ENCODE measurements at regions not wholly inside any gene's neighbourhood (a gene's known extent, or its start where the extent isn't known, plus 50 kb on each side); places are given as distances from the start of the nearest gene placed in this dataset.

DNA sequence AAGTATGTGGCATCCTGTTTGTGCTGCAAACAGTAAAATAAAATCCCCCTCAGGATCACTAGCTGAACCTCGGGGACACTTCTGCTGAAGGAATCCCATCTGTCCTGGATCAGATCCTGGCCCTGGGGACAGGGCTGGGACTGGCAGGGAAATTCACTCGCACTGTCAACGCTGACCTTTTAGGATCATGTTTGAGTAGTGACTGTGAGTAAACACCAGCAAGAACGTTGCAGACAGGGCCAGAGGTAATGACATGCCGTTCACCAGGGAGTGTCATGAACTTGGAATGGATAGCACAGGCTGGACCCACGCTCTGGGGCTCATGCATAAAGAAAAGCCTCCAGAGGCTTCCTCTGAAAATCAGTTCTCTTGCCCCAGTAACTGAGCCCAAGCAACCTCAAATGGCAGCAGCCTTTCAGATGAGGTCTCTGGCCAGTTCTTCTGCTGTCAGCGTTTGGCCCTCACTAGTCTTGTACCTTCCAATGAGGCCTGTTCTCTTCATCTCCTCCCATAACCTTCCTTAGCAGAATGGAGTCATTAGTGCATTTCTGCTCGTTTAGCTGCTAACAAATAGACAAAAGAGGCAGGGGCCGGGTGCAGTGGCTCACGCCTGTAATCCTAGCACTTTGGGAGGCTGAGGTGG is 51.0 kb upstream of the BARX2 start:
- Histone ChIP-seq H3K27ac (peak overlapping the region; percentile 77), H3K27me3 (ENCODE audit: low read depth) (no peaks in the 10 kb centered on the region), H3K4me1 (peaks cover 43% of the 10 kb centered on the region), H3K4me3 (peak overlapping the region; percentile 39), H3K36me3 (no peaks in the 10 kb centered on the region), H3K9me3 (no peaks in the 10 kb centered on the region)
- intact Hi-C loops (cut with DNase I) = no loop called here
- TF ChIP-seq, protein P1, sequence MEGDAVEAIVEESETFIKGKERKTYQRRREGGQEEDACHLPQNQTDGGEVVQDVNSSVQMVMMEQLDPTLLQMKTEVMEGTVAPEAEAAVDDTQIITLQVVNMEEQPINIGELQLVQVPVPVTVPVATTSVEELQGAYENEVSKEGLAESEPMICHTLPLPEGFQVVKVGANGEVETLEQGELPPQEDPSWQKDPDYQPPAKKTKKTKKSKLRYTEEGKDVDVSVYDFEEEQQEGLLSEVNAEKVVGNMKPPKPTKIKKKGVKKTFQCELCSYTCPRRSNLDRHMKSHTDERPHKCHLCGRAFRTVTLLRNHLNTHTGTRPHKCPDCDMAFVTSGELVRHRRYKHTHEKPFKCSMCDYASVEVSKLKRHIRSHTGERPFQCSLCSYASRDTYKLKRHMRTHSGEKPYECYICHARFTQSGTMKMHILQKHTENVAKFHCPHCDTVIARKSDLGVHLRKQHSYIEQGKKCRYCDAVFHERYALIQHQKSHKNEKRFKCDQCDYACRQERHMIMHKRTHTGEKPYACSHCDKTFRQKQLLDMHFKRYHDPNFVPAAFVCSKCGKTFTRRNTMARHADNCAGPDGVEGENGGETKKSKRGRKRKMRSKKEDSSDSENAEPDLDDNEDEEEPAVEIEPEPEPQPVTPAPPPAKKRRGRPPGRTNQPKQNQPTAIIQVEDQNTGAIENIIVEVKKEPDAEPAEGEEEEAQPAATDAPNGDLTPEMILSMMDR (IDR thresholded peaks at IDR 0.05) = no peak
- no peak for DNase-seq
- peak; percentile 75 to 84 for ATAC-seq

DNA sequence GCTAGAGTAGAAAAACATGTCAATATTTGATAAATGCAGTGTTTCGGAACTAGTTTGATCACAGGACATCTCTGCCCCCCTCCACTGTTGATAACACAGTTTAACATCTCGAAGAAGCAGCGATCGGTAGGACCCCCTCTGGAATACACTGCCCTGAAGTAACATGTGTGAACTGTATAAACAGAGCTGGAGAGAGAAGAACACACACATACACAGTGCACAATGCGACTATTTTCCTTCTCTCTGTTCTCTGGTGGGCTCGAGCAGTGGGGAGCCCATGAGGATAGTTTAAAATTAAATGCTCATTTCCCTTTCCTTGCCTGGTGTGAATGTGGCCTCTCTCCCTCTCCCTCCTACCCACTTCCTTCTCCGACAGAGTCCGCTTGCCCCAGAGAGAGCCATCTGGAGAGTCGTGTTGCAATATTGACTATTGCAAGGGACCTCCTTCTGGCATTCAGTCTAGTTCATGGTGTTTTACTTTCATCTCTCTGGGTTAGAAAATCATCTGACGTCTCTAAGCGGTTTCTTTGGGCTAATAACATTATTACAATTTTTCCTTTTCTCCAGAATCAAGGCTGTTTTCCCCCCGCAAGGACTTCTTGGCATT is 51.6 kb upstream of the BARX2 start:
- H3K9me3 ChIP-seq = no peaks in the 10 kb centered on the region
- H3K27me3 ChIP-seq (ENCODE audit: low read depth) = no peaks in the 10 kb centered on the region
- peak overlapping the region; percentile 39 for H3K4me3 ChIP-seq
- ATAC-seq (peak; percentile 95), DNase-seq (no peak)
- TF ChIP-seq, protein P1 (IDR thresholded peaks at IDR 0.05) = no peak
- H3K4me1 ChIP-seq = peaks cover 49% of the 10 kb centered on the region
- intact Hi-C loops (cut with DNase I) = no loop called here
- H3K27ac ChIP-seq = peak overlapping the region; percentile 77
- H3K36me3 ChIP-seq = no peaks in the 10 kb centered on the region

DNA sequence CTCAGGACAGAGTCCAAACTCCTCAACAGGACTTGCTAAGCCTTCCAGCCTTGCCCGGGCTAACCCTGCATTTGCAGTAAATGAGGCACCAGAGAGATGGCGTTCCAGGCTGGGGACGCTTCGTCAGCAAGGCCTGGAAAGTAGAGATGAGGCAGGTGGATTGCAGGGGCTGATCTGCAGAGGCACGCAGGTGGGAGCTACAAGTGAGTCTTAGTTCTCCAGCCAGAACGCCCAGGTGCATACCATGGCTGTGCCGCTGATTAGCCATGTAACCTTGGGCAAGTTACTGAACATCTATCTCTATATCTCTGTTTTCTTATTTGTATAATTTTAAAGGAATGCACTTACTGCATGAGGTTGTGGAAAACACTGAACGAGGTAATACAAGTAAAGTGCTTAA is 52.7 kb upstream of the BARX2 start:
- Histone ChIP-seq H3K9me3 (no peaks in the 10 kb centered on the region), H3K4me3 (no peak overlapping the region), H3K27ac (peak overlapping the region; percentile 77), H3K27me3 (ENCODE audit: low read depth) (no peaks in the 10 kb centered on the region), H3K36me3 (no peaks in the 10 kb centered on the region), H3K4me1 (peaks cover 60% of the 10 kb centered on the region)
- intact Hi-C loops (cut with DNase I) = no loop called here
- DNase-seq (no peak), ATAC-seq (peak; percentile 27 to 57)
- TF ChIP-seq, protein P1 (IDR thresholded peaks at IDR 0.05) = no peak

DNA sequence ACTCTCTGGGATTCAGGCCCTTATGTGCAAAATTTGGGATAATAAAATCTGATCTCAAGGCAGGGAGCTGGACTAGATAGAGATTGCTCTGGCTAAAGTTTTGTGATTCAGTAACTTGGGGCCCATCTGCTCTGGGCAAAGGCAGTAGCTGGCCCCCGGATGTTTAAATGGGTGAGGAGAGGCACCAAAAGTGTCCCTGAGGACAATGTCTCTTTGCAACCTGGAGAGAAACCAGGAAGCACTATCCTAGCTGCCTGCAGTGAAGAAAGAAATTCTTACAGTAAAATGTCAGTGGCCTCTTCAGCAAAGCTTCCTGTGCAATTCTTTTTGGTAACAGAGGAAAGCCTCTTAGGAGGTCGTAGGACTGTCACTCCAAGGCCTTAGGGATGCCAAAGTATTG is 54.6 kb upstream of the BARX2 start:
- DNase-seq = no peak
- no peak for ATAC-seq
- Histone ChIP-seq H3K4me1 (peaks cover 78% of the 10 kb centered on the region), H3K27ac (no peak overlapping the region), H3K36me3 (no peaks in the 10 kb centered on the region), H3K4me3 (no peak overlapping the region), H3K9me3 (no peaks in the 10 kb centered on the region), H3K27me3 (ENCODE audit: low read depth) (no peaks in the 10 kb centered on the region)
- TF ChIP-seq, protein P1 (IDR thresholded peaks at IDR 0.05) = no peak
- intact Hi-C loops (cut with DNase I) = no loop called here

DNA sequence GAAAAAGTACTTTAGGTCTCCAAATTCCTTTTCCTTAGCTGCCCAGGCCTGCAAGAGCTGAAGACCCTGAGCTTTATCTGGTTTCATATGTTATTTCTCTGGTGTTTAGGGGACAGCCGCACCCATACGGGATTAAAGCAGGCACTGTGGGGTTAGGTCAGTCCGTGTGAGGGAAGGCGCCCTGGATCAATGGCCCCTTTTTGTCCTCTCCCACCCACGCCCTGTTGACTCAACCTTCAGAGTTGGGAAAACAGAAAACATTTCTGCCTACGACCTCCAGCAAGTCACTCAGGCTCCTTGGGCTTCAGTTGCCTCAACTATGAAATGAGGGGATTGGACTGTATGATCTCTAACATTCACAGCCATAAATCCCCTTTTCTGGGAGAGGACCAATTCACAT is 55.2 kb upstream of the BARX2 start:
- intact Hi-C loops (cut with DNase I) = no loop called here
- no peaks in the 10 kb centered on the region for H3K36me3 ChIP-seq
- TF ChIP-seq, protein P1 (IDR thresholded peaks at IDR 0.05) = no peak
- no peak overlapping the region for H3K4me3 ChIP-seq
- DNase-seq (no peak), ATAC-seq (no peak)
- H3K9me3 ChIP-seq = no peaks in the 10 kb centered on the region
- H3K27ac ChIP-seq = no peak overlapping the region
- no peaks in the 10 kb centered on the region for H3K27me3 ChIP-seq (ENCODE audit: low read depth)
- H3K4me1 ChIP-seq = peaks cover 84% of the 10 kb centered on the region

Measured in lower lobe of right lung (tissue), 2 donors.